ENCODE measurements at regions not wholly inside any gene's neighbourhood (a gene's known extent, or its start where the extent isn't known, plus 50 kb on each side); places are given as distances from the start of the nearest gene placed in this dataset.
"Not testable (repeated sequence)": the region's sequence is repeated elsewhere in the genome, so short reads cannot be mapped to it uniquely, and the experiment has no call there.

GRCh38 chr18:32884543-32884942 lies 111.7 kb upstream of the KLHL14 start:
- DNase-seq = no peak
- Mint-ChIP-seq H3K4me3 (no peak overlapping the region), H3K4me1 (ENCODE audit: low read depth in 2 of 2) (no peaks in the 10 kb centered on the region), H3K27me3 (no peaks in the 10 kb centered on the region), H3K27ac (no peak overlapping the region), H3K9me3 (peaks cover 0 to 1% of the 10 kb centered on the region in 2 donors), H3K36me3 (ENCODE audit: insufficient read depth) (no peaks in the 10 kb centered on the region)
- ATAC-seq (replicated peaks) = peak; percentile 58

GRCh38 chr18:32881009-32881408 lies 108.2 kb upstream of the KLHL14 start:
- Mint-ChIP-seq H3K27ac (no peak overlapping the region), H3K36me3 (ENCODE audit: insufficient read depth) (no peaks in the 10 kb centered on the region), H3K4me1 (ENCODE audit: low read depth in 2 of 2) (no peaks in the 10 kb centered on the region), H3K4me3 (no peak overlapping the region), H3K9me3 (peaks cover 7% of the 10 kb centered on the region in 2 donors), H3K27me3 (no peaks in the 10 kb centered on the region)
- DNase-seq = no peak
- ATAC-seq (replicated peaks) = no peak

- no peaks in the 10 kb centered on the region for H3K27me3 Mint-ChIP-seq
- no peak overlapping the region for H3K27ac Mint-ChIP-seq
- H3K36me3 Mint-ChIP-seq (ENCODE audit: insufficient read depth) = no peaks in the 10 kb centered on the region
- DNase-seq (no peak), ATAC-seq (replicated peaks) (no peak)
- peaks cover 7% of the 10 kb centered on the region in 2 donors for H3K9me3 Mint-ChIP-seq
- H3K4me1 Mint-ChIP-seq (ENCODE audit: low read depth in 2 of 2) = no peaks in the 10 kb centered on the region
- H3K4me3 Mint-ChIP-seq = no peak overlapping the region
Measured at GRCh38 chr18:32879497-32879896, 106.7 kb upstream of the KLHL14 start.

DNA sequence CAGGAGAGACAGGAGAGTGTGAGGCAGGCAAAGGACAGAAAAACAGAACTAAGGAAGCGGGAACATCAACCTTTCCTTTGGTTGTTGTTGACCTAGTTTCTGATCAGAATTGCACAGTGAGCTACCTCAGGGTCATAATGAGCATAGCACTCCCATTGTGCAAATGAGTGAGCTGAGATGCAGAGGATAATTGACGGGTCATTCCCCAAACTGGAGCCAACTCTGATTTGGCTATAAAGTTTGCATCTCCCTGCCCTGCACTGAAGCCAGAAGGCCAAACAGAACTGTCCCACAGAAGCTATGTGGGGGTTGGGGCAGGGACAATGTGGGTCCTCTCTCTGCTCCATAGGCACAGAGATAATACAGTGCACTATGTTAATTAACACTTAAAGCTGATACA lies 105.6 kb upstream of the KLHL14 start:
- Mint-ChIP-seq H3K4me3 (no peak overlapping the region), H3K27me3 (no peaks in the 10 kb centered on the region), H3K36me3 (ENCODE audit: insufficient read depth) (no peaks in the 10 kb centered on the region), H3K4me1 (ENCODE audit: low read depth in 2 of 2) (no peaks in the 10 kb centered on the region), H3K9me3 (peaks cover 7 to 11% of the 10 kb centered on the region in 2 donors), H3K27ac (no peak overlapping the region)
- DNase-seq (no peak), ATAC-seq (replicated peaks) (no peak)

- H3K9me3 Mint-ChIP-seq = peaks cover 11 to 12% of the 10 kb centered on the region in 2 donors
- H3K27ac Mint-ChIP-seq = no peak overlapping the region
- H3K4me3 Mint-ChIP-seq = no peak overlapping the region
- ATAC-seq (replicated peaks) (no peak), DNase-seq (no peak)
- no peaks in the 10 kb centered on the region for H3K4me1 Mint-ChIP-seq (ENCODE audit: low read depth in 2 of 2)
- no peaks in the 10 kb centered on the region for H3K27me3 Mint-ChIP-seq
- H3K36me3 Mint-ChIP-seq (ENCODE audit: insufficient read depth) = no peaks in the 10 kb centered on the region
Measured at GRCh38 chr18:32877371-32877770, 104.5 kb upstream of the KLHL14 start.

DNA sequence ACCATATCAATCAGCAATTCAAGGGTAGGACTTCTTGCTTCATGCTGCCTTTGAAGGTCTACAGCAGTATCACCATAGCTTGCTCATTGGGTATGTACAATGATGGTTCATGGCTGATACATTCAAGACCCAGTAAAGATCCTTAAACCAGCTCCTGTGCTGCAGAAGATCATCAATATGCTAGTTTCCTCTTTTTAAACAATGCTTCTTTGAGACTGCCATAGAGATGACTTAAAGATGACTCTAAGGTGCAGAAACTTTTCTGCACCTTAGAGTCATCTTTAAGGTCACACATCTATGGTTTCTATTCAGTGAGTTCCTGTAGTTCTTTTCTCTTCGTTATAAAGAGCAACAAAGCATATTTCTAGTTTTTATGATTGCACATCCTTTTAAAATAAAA lies 102.8 kb upstream of the KLHL14 start:
- H3K27ac Mint-ChIP-seq = no peak overlapping the region
- no peak for ATAC-seq (replicated peaks)

GRCh38 chr18:32871786-32872185 lies 99.0 kb upstream of the KLHL14 start:
- peaks cover 10 to 13% of the 10 kb centered on the region in 2 donors for H3K9me3 Mint-ChIP-seq
- no peak overlapping the region for H3K27ac Mint-ChIP-seq
- ATAC-seq (replicated peaks) (no peak), DNase-seq (no peak)
- no peaks in the 10 kb centered on the region for H3K27me3 Mint-ChIP-seq
- no peaks in the 10 kb centered on the region for H3K4me1 Mint-ChIP-seq (ENCODE audit: low read depth in 2 of 2)
- H3K36me3 Mint-ChIP-seq (ENCODE audit: insufficient read depth) = no peaks in the 10 kb centered on the region
- H3K4me3 Mint-ChIP-seq = no peak overlapping the region

More for the DNA sequence above, 102.8 kb upstream of the KLHL14 start:
- no peaks in the 10 kb centered on the region for H3K4me1 Mint-ChIP-seq (ENCODE audit: low read depth in 2 of 2)
- H3K36me3 Mint-ChIP-seq (ENCODE audit: insufficient read depth) = no peaks in the 10 kb centered on the region
- peaks cover 13 to 21% of the 10 kb centered on the region in 2 donors for H3K9me3 Mint-ChIP-seq
- DNase-seq = no peak
- no peaks in the 10 kb centered on the region for H3K27me3 Mint-ChIP-seq
- H3K4me3 Mint-ChIP-seq = no peak overlapping the region

GRCh38 chr18:32870611-32871010 lies 97.8 kb upstream of the KLHL14 start:
- Mint-ChIP-seq H3K4me1 (ENCODE audit: low read depth in 2 of 2) (no peaks in the 10 kb centered on the region), H3K9me3 (peaks cover 8 to 13% of the 10 kb centered on the region in 2 donors), H3K27ac (no peak overlapping the region), H3K27me3 (no peaks in the 10 kb centered on the region), H3K4me3 (no peak overlapping the region), H3K36me3 (ENCODE audit: insufficient read depth) (no peaks in the 10 kb centered on the region)
- DNase-seq (no peak), ATAC-seq (replicated peaks) (no peak)

DNA sequence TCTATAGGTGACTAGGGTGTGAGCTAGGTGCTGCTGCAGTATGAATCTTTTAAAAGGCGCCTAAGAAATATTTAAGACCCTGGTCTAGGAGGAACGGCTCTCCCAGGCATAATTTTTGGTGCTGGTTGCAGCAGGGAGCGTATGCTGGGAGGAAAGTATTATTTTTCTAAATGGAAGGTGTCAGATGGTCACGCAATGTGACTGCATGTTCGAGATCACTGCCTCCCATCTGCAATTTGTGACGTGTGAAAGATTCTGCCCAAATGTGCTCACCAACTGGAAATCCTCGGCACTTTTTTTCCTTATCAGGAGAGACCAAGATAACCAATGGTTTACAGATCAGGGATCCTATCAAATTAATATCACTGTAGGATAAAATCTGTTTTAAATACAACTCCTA lies 95.6 kb upstream of the KLHL14 start:
- Mint-ChIP-seq H3K4me3 (no peak overlapping the region), H3K9me3 (peaks cover 6 to 21% of the 10 kb centered on the region in 2 donors), H3K4me1 (ENCODE audit: low read depth in 2 of 2) (no peaks in the 10 kb centered on the region), H3K36me3 (ENCODE audit: insufficient read depth) (no peaks in the 10 kb centered on the region), H3K27me3 (no peaks in the 10 kb centered on the region), H3K27ac (no peak overlapping the region)
- DNase-seq (no peak), ATAC-seq (replicated peaks) (no peak)

- H3K27ac Mint-ChIP-seq = no peak overlapping the region
- no peak overlapping the region for H3K4me3 Mint-ChIP-seq
Measured at GRCh38 chr18:32867936-32868335, 95.1 kb upstream of the KLHL14 start.

DNA sequence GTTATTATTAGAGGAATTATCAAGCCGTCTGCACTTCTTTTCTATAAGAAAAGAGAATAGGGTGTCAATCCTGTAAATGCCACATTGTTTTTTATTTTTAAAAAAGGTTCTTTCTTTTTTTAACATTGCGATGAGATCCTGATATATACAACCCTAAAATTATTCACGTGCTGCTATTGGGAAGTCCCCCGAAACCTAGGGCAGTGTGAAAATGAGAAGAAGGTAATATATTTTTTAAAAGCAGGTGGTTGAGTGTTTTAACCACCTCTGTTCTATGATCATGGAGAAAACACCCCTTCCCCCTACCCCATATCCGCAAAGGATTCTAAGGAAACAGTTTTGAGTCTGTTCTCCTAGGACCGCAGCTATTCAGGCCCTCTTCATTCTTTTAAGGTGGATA lies 94.5 kb upstream of the KLHL14 start:
- H3K4me3 Mint-ChIP-seq = no peak overlapping the region
- ATAC-seq (replicated peaks) = no peak
- no peak for DNase-seq
- peaks cover 7 to 23% of the 10 kb centered on the region in 2 donors for H3K9me3 Mint-ChIP-seq
- no peak overlapping the region for H3K27ac Mint-ChIP-seq
- H3K36me3 Mint-ChIP-seq (ENCODE audit: insufficient read depth) = no peaks in the 10 kb centered on the region
- no peaks in the 10 kb centered on the region for H3K4me1 Mint-ChIP-seq (ENCODE audit: low read depth in 2 of 2)
- H3K27me3 Mint-ChIP-seq = no peaks in the 10 kb centered on the region

More at GRCh38 chr18:32867936-32868335, 95.1 kb upstream of the KLHL14 start:
- H3K36me3 Mint-ChIP-seq (ENCODE audit: insufficient read depth) = no peaks in the 10 kb centered on the region
- H3K27me3 Mint-ChIP-seq = no peaks in the 10 kb centered on the region
- H3K9me3 Mint-ChIP-seq = peaks cover 6 to 22% of the 10 kb centered on the region in 2 donors
- DNase-seq (no peak), ATAC-seq (replicated peaks) (no peak)
- H3K4me1 Mint-ChIP-seq (ENCODE audit: low read depth in 2 of 2) = no peaks in the 10 kb centered on the region

GRCh38 chr18:32862031-32862430 lies 89.2 kb upstream of the KLHL14 start:
- H3K4me3 Mint-ChIP-seq; H3K27ac Mint-ChIP-seq; ATAC-seq (replicated peaks); H3K36me3 Mint-ChIP-seq (ENCODE audit: insufficient read depth); H3K27me3 Mint-ChIP-seq; DNase-seq; H3K4me1 Mint-ChIP-seq (ENCODE audit: low read depth in 2 of 2): not testable (repeated sequence)
- H3K9me3 Mint-ChIP-seq = peaks cover 3 to 16% of the 10 kb centered on the region in 2 donors

GRCh38 chr18:32851936-32852335 lies 79.1 kb upstream of the KLHL14 start:
- ATAC-seq (replicated peaks) = no peak
- Mint-ChIP-seq H3K4me3 (no peak overlapping the region), H3K27me3 (no peaks in the 10 kb centered on the region), H3K4me1 (ENCODE audit: low read depth in 2 of 2) (no peaks in the 10 kb centered on the region), H3K36me3 (ENCODE audit: insufficient read depth) (no peaks in the 10 kb centered on the region), H3K27ac (no peak overlapping the region), H3K9me3 (peaks cover 2 to 15% of the 10 kb centered on the region in 2 donors)
- no peak for DNase-seq

- no peaks in the 10 kb centered on the region for H3K27me3 Mint-ChIP-seq
- H3K4me3 Mint-ChIP-seq = no peak overlapping the region
- H3K9me3 Mint-ChIP-seq = peaks cover 2 to 15% of the 10 kb centered on the region in 2 donors
- no peak for ATAC-seq (replicated peaks)
- DNase-seq = no peak
- H3K4me1 Mint-ChIP-seq (ENCODE audit: low read depth in 2 of 2) = no peaks in the 10 kb centered on the region
- no peak overlapping the region for H3K27ac Mint-ChIP-seq
- no peaks in the 10 kb centered on the region for H3K36me3 Mint-ChIP-seq (ENCODE audit: insufficient read depth)
Measured at GRCh38 chr18:32848826-32849225, 76.0 kb upstream of the KLHL14 start.

DNA sequence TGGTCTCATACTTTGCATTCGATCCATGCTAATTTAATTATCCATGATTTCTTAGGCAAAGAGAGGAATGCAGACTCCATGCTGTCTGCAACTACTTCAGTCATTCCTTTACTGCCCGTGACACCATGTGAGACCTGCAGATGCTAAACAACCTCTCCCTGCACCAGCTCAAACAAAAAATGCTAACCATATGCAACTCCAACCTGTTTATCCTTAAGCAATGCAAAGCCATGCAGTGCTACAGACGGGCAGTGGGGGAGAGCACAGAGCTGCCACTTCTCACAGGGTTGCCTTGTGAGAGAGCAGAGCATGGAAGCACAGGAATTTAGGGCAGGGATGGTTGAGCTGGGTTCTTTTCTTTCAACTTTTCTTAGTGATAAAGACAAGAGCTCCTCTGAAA lies 74.9 kb upstream of the KLHL14 start:
- Mint-ChIP-seq H3K27me3 (no peaks in the 10 kb centered on the region), H3K4me3 (no peak overlapping the region), H3K4me1 (ENCODE audit: low read depth in 2 of 2) (no peaks in the 10 kb centered on the region), H3K9me3 (peaks cover 2 to 12% of the 10 kb centered on the region in 2 donors), H3K27ac (no peak overlapping the region), H3K36me3 (ENCODE audit: insufficient read depth) (no peaks in the 10 kb centered on the region)
- DNase-seq = no peak
- ATAC-seq (replicated peaks) = no peak
